Panc1 (cell line): ENCODE measurements at regions not wholly inside any gene's neighbourhood (a gene's known extent, or its start where the extent isn't known, plus 50 kb on each side); places are given as distances from the start of the nearest gene placed in this dataset.
"Not testable (repeated sequence)": the region's sequence is repeated elsewhere in the genome, so short reads cannot be mapped to it uniquely, and the experiment has no call there.

ENCODE experiments used
- ATAC-seq: fragments of 200-7000 bp; cut with Tn5 transposase; 2 replicates; pipeline ENCODE4 v1.9.1; 2020; ENCODE audit warnings: mild to moderate bottlenecking, moderate library complexity
- BruUV-seq: library from RNA; stranded (reverse); fragments of 400-500 nt; replicated peaks from 2 replicates; lab custom pipeline; 2021; lab: Mats Ljungman, UMichigan
- CTCF ChIA-PET: fragments of 300-600 bp; sonication (Branson Sonifier 250); formaldehyde crosslinking; loops from one replicate; lab custom pipeline; 2022; ENCODE audit warnings: antibody characterized with exemption; lab: Charles Lee
- POLR2A ChIA-PET: fragments of 300-600 bp; sonication (Branson Sonifier 250); formaldehyde crosslinking; loops from one replicate; lab custom pipeline; 2022; ENCODE audit warnings: antibody characterized with exemption; lab: Charles Lee
- DNase-seq: peaks from one replicate; pipeline ENCODE4 v3.0.0-alpha.2; 2010; ENCODE audit warnings: low read depth, low spot score
- H3K27ac ChIP-seq: 2 replicates; pipeline ENCODE4 v1.5.1; 2011; ENCODE audit warnings: mild to moderate bottlenecking, low read length, inconsistent platforms
- H3K27me3 ChIP-seq: fragments of 200-500 bp; sonication (Bioruptor generic); 2 replicates; pipeline ENCODE4 v1.6.0; 2014; ENCODE audit warnings: low read length, inconsistent platforms; ENCODE audit not compliant: control insufficient read depth, insufficient read depth
- H3K36me3 ChIP-seq: fragments of 200-500 bp; sonication (Bioruptor generic); 2 replicates; pipeline ENCODE4 v1.5.1; 2014; ENCODE audit warnings: inconsistent platforms, mild to moderate bottlenecking, low read length, moderate library complexity; ENCODE audit not compliant: control insufficient read depth, insufficient read depth
- H3K4me1 ChIP-seq: 2 replicates; pipeline ENCODE4 v1.5.1; 2011; ENCODE audit warnings: inconsistent platforms, mild to moderate bottlenecking, low read length, moderate library complexity; ENCODE audit not compliant: control insufficient read depth, insufficient read depth
- H3K4me3 ChIP-seq, 2 experiments: 2 replicates each; pipeline ENCODE4 v1.5.1; 2011 to 2012; ENCODE audit warnings: low read depth in 2 of 2, low read length in 2 of 2, mild to moderate bottlenecking in 2 of 2, inconsistent platforms in 1 of 2, moderate library complexity in 1 of 2
- H3K9me3 ChIP-seq: fragments of 200-500 bp; sonication (Bioruptor generic); 2 replicates; pipeline ENCODE4 v1.5.1; 2014; ENCODE audit warnings: low read depth, mild to moderate bottlenecking, inconsistent platforms, low read length, moderate library complexity; ENCODE audit not compliant: control insufficient read depth, insufficient read depth
- CTCF ChIP-seq: fragments of 450-650 bp; IDR thresholded peaks from 2 replicates; pipeline ENCODE4 v1.5.1; 2017; ENCODE audit warnings: mild to moderate bottlenecking
- POLR2AphosphoS5 ChIP-seq: IDR thresholded peaks from 2 replicates; pipeline ENCODE4 v1.6.1; 2012; ENCODE audit warnings: mild to moderate bottlenecking, low read depth, low read length, moderate library complexity
- REST ChIP-seq, 2 experiments: IDR thresholded peaks; 2 replicates each; pipeline ENCODE4 v1.6.1; 2011 to 2012; ENCODE audit warnings: low read depth in 2 of 2, control low read depth in 1 of 2, low read length in 1 of 2, mild to moderate bottlenecking in 1 of 2, moderate library complexity in 1 of 2; ENCODE audit not compliant: insufficient read depth in 1 of 2
- SIN3A ChIP-seq: IDR thresholded peaks from 2 replicates; pipeline ENCODE4 v1.6.1; 2012; ENCODE audit warnings: low read depth, mild to moderate bottlenecking, low read length, moderate library complexity, borderline replicate concordance; ENCODE audit not compliant: insufficient read depth
- TCF7L2 ChIP-seq: IDR thresholded peaks from 2 replicates; pipeline ENCODE4 v1.6.1; 2011; ENCODE audit warnings: mild to moderate bottlenecking, low read depth, low read length, inconsistent platforms
- in situ Hi-C: cut with HindIII; loops from 2 replicates; pipeline ENCODE4 v1.10.0; 2016; ENCODE audit warnings: low sequenced_read_pairs, low pct_unique_long_range_greater_than_20kb
- intact Hi-C: fragments of 100-400 bp; cut with micrococcal nuclease; formaldehyde crosslinking; loops from one replicate; pipeline ENCODE4 v1.10.0; 2022; ENCODE audit not compliant: unreplicated experiment

- H3K27me3 ChIP-seq = no peaks in the 10 kb centered on the region
- intact Hi-C loops = no loop called here
- no peak overlapping the region for H3K27ac ChIP-seq
- H3K36me3 ChIP-seq = no peaks in the 10 kb centered on the region
- CTCF ChIA-PET = no interaction called here
- TF ChIP-seq POLR2AphosphoS5 (no peak), CTCF (no peak), SIN3A (no peak), TCF7L2 (no peak), REST (IDR thresholded peaks at IDR 0.05; ENCODE audit: insufficient read depth in 1 of 2, low read depth in 2 of 2, low read length in 1 of 2) (no peak)
- H3K4me1 ChIP-seq = no peaks in the 10 kb centered on the region
- DNase-seq (no peak), ATAC-seq (no peak)
- BruUV-seq = no TSS peak
- no peak overlapping the region for H3K4me3 ChIP-seq
- H3K9me3 ChIP-seq = no peaks in the 10 kb centered on the region
- POLR2A ChIA-PET = no interaction called here
- in situ Hi-C loops = no loop called here
Measured at GRCh38 chr3:168939651-168940238, 723.8 kb downstream of the MECOM start.

GRCh38 chr3:168933614-168934013, 729.9 kb downstream of the MECOM start:
- BruUV-seq = no TSS peak
- H3K4me3 ChIP-seq = no peak overlapping the region
- H3K4me1 ChIP-seq = no peaks in the 10 kb centered on the region
- ATAC-seq = no peak
- no peaks in the 10 kb centered on the region for H3K9me3 ChIP-seq
- intact Hi-C loops = no loop called here
- H3K36me3 ChIP-seq = no peaks in the 10 kb centered on the region
- H3K27me3 ChIP-seq = no peaks in the 10 kb centered on the region
- POLR2A ChIA-PET = no interaction called here
- DNase-seq = no peak
- in situ Hi-C loops = no loop called here
- CTCF ChIA-PET = no interaction called here
- no peak overlapping the region for H3K27ac ChIP-seq
- no peak for TF ChIP-seq CTCF
- no peak for TF ChIP-seq TCF7L2
- TF ChIP-seq SIN3A = no peak
- TF ChIP-seq POLR2AphosphoS5 = no peak
- no peak for TF ChIP-seq REST (IDR thresholded peaks at IDR 0.05; ENCODE audit: insufficient read depth in 1 of 2, low read depth in 2 of 2, low read length in 1 of 2)

- POLR2A ChIA-PET, H3K4me3 ChIP-seq, BruUV-seq, H3K36me3 ChIP-seq, ATAC-seq, in situ Hi-C loops, H3K4me1 ChIP-seq, intact Hi-C loops, CTCF ChIA-PET, DNase-seq, H3K9me3 ChIP-seq, H3K27me3 ChIP-seq, H3K27ac ChIP-seq: not testable (repeated sequence)
Measured at GRCh38 chr3:168929997-168930396, 733.5 kb downstream of the MECOM start.
